PC-3 (cell line): ENCODE measurements at regions not wholly inside any gene's neighbourhood (a gene's known extent, or its start where the extent isn't known, plus 50 kb on each side); places are given as distances from the start of the nearest gene placed in this dataset.

Experiments
- ATAC-seq: fragments of 200-7000 bp; cut with Tn5 transposase; 2 replicates; pipeline ENCODE4 v1.9.1; 2020; ENCODE audit warnings: mild to moderate bottlenecking, moderate library complexity
- BruUV-seq: library from RNA; stranded (reverse); fragments of 400-500 nt; replicated peaks from 2 replicates; lab custom pipeline; 2021; lab: Mats Ljungman, UMichigan
- CTCF ChIA-PET: fragments of 300-600 bp; sonication (Branson Sonifier 250); formaldehyde crosslinking; loops from one replicate; lab custom pipeline; 2022; ENCODE audit warnings: antibody characterized with exemption; lab: Charles Lee
- POLR2A ChIA-PET: fragments of 300-600 bp; sonication (Branson Sonifier 250); formaldehyde crosslinking; loops from one replicate; lab custom pipeline; 2022; ENCODE audit warnings: antibody characterized with exemption; ENCODE audit not compliant: unreplicated experiment; lab: Charles Lee
- DNase-seq: peaks from one replicate; pipeline ENCODE4 v3.0.0-alpha.2; 2015
- H2AFZ ChIP-seq: fragments of 300-600 bp; sonication (generic); 2 replicates; pipeline ENCODE4 v1.6.0; 2016; ENCODE audit warnings: antibody characterized with exemption, low read length
- H3F3A ChIP-seq: fragments of 300-600 bp; sonication (generic); one replicate; pipeline ENCODE4 v1.6.0; 2017; ENCODE audit warnings: antibody characterized with exemption, low read length, control low read depth, mild to moderate bottlenecking; ENCODE audit not compliant: unreplicated experiment
- H3K27ac ChIP-seq: fragments of 300-600 bp; sonication (generic); 2 replicates; pipeline ENCODE4 v1.5.1; 2016; ENCODE audit warnings: mild to moderate bottlenecking, low read length
- H3K27me3 ChIP-seq: fragments of 300-600 bp; sonication (generic); 2 replicates; pipeline ENCODE4 v1.6.1; 2016; ENCODE audit warnings: low read length, mixed read lengths
- H3K36me3 ChIP-seq: fragments of 300-600 bp; sonication (generic); 2 replicates; pipeline ENCODE4 v1.6.1; 2016; ENCODE audit warnings: low read depth, mixed run types, low read length, mixed read lengths
- H3K4me1 ChIP-seq: fragments of 300-600 bp; sonication (generic); 2 replicates; pipeline ENCODE4 v1.5.1; 2016; ENCODE audit warnings: low read length; ENCODE audit not compliant: insufficient read depth
- H3K4me2 ChIP-seq: fragments of 300-600 bp; sonication (generic); 2 replicates; pipeline ENCODE4 v1.6.0; 2016; ENCODE audit warnings: low read length
- H3K4me3 ChIP-seq: fragments of 300-600 bp; sonication (generic); 2 replicates; pipeline ENCODE4 v1.5.1; 2016; ENCODE audit warnings: mild to moderate bottlenecking, low read length, mixed read lengths
- H3K79me2 ChIP-seq: fragments of 300-600 bp; sonication (generic); 2 replicates; pipeline ENCODE4 v1.6.1; 2017; ENCODE audit warnings: low read length, mixed read lengths
- H3K9ac ChIP-seq: fragments of 300-600 bp; sonication (generic); 2 replicates; pipeline ENCODE4 v1.6.0; 2016; ENCODE audit warnings: mild to moderate bottlenecking, low read length
- H3K9me2 ChIP-seq: fragments of 300-600 bp; sonication (generic); replicated peaks from 2 replicates; pipeline ENCODE4 v1.6.1; 2016; ENCODE audit warnings: mixed run types, low read length, mixed read lengths
- H3K9me3 ChIP-seq: fragments of 300-600 bp; sonication (generic); 2 replicates; pipeline ENCODE4 v1.6.1; 2016; ENCODE audit warnings: low read length, mixed read lengths
- H4K20me1 ChIP-seq: fragments of 300-600 bp; sonication (generic); 2 replicates; pipeline ENCODE4 v1.6.1; 2016; ENCODE audit warnings: low read length, mixed read lengths
- CTCF ChIP-seq: fragments of 300-600 bp; sonication (generic); conservative IDR thresholded peaks from 2 replicates; pipeline ENCODE4 v1.5.1; 2017; ENCODE audit warnings: antibody characterized with exemption, low read depth, mild to moderate bottlenecking, low read length
- EZH2 ChIP-seq: fragments of 300-600 bp; sonication (generic); IDR thresholded peaks from one replicate; pipeline ENCODE4 v1.6.1; 2017; ENCODE audit warnings: antibody characterized with exemption, mild to moderate bottlenecking, low read length; ENCODE audit not compliant: unreplicated experiment
- EZH2phosphoT487 ChIP-seq: fragments of 300-600 bp; sonication (generic); IDR thresholded peaks from 2 replicates; pipeline ENCODE4 v1.6.1; 2018; ENCODE audit warnings: mild to moderate bottlenecking, antibody characterized with exemption, low read length, borderline replicate concordance
- intact Hi-C: fragments of 100-400 bp; cut with micrococcal nuclease; formaldehyde crosslinking; loops from 2 replicates; pipeline ENCODE4 v1.9.0; 2023

DNA sequence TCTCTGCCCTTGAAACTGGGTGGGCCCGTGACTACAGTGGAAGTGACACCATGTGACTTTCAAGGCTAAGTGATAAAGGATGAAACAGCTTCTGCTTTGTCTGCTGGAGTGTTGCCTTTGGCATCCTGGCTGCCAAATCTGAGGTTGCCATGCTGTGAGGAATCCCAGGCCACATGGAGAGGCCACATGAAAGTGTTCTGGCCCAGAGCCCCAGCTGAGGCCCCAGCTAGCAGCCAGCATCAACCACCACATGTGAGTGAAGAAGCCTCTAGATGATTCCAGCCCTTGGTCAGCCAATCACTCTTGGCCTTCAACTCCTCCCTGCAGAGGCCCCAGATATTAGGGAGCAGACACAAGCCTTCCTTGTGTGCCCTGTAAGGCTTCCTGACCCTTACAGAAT, 94.4 kb upstream of the BCOR start:
- intact Hi-C loops: no loop called here
- Histone ChIP-seq H3K4me1 (no peaks in the 10 kb centered on the region), H3K9me2 (no peaks in the 10 kb centered on the region), H4K20me1 (no peaks in the 10 kb centered on the region), H3F3A (no peaks in the 10 kb centered on the region), H3K4me2 (no peak overlapping the region), H3K27me3 (no peaks in the 10 kb centered on the region; the same call in 1 of the 2 replicates), H2AFZ (no peak overlapping the region), H3K4me3 (no peak overlapping the region), H3K27ac (no peak overlapping the region), H3K9ac (no peak overlapping the region), H3K79me2 (no peaks in the 10 kb centered on the region), H3K9me3 (no peaks in the 10 kb centered on the region), H3K36me3 (no peaks in the 10 kb centered on the region)
- POLR2A ChIA-PET: no interaction called here
- CTCF ChIA-PET: no interaction called here
- ATAC-seq: no peak
- TF ChIP-seq CTCF: no peak
- TF ChIP-seq EZH2phosphoT487: no peak
- no peak for TF ChIP-seq EZH2
- DNase-seq: no peak
- no TSS peak for BruUV-seq

- POLR2A ChIA-PET: no interaction called here
- no peak overlapping the region for H3K4me2 ChIP-seq
- H2AFZ ChIP-seq: no peak overlapping the region
- no TSS peak for BruUV-seq
- H3K27ac ChIP-seq: no peak overlapping the region
- no peaks in the 10 kb centered on the region for H3K9me3 ChIP-seq
- H3K4me3 ChIP-seq: no peak overlapping the region
- H3K4me1 ChIP-seq: no peaks in the 10 kb centered on the region
- no peaks in the 10 kb centered on the region for H4K20me1 ChIP-seq
- intact Hi-C loops: no loop called here
- H3F3A ChIP-seq: no peaks in the 10 kb centered on the region
- H3K27me3 ChIP-seq: no peaks in the 10 kb centered on the region; the same call in 1 of the 2 replicates
- DNase-seq (no peak), ATAC-seq (no peak)
- H3K36me3 ChIP-seq: no peaks in the 10 kb centered on the region
- TF ChIP-seq CTCF (no peak), EZH2phosphoT487 (no peak), EZH2 (no peak)
- CTCF ChIA-PET: no interaction called here
- no peaks in the 10 kb centered on the region for H3K79me2 ChIP-seq
- no peaks in the 10 kb centered on the region for H3K9me2 ChIP-seq
- no peak overlapping the region for H3K9ac ChIP-seq
Measured at GRCh38 chrX:40189637-40190036, 91.9 kb upstream of the BCOR start.

- Histone ChIP-seq H3K36me3 (no peaks in the 10 kb centered on the region), H3K9ac (no peak overlapping the region), H3K27me3 (no peaks in the 10 kb centered on the region; the same call in 1 of the 2 replicates), H3K4me1 (no peaks in the 10 kb centered on the region), H3K9me2 (no peaks in the 10 kb centered on the region), H3F3A (no peaks in the 10 kb centered on the region), H3K79me2 (no peaks in the 10 kb centered on the region), H2AFZ (no peak overlapping the region), H3K4me2 (no peak overlapping the region), H3K9me3 (no peaks in the 10 kb centered on the region), H3K27ac (no peak overlapping the region), H4K20me1 (no peaks in the 10 kb centered on the region), H3K4me3 (no peak overlapping the region)
- intact Hi-C loops: no loop called here
- ATAC-seq (no peak), DNase-seq (no peak)
- no TSS peak for BruUV-seq
- POLR2A ChIA-PET: no interaction called here
- no peak for TF ChIP-seq EZH2phosphoT487
- no peak for TF ChIP-seq EZH2
- no peak for TF ChIP-seq CTCF
- CTCF ChIA-PET: no interaction called here
Measured at GRCh38 chrX:40188573-40189417, 91.0 kb upstream of the BCOR start.
